Parathyroid adenoma (tissue), 2 donors: ENCODE measurements at regions not wholly inside any gene's neighbourhood (a gene's known extent, or its start where the extent isn't known, plus 50 kb on each side); places are given as distances from the start of the nearest gene placed in this dataset.

Experiments
- H2AFZ ChIP-seq: fragments of 300-600 bp; sonication (generic); one replicate; pipeline ENCODE4 v1.7.0; 2017; ENCODE audit warnings: antibody characterized with exemption, mild to moderate bottlenecking
- H3K27ac ChIP-seq: fragments of 300-600 bp; sonication (generic); one replicate; pipeline ENCODE4 v1.7.0; 2017
- H3K27me3 ChIP-seq: fragments of 300-600 bp; sonication (generic); one replicate; pipeline ENCODE4 v1.7.0; 2017; ENCODE audit warnings: low read length; ENCODE audit not compliant: control insufficient read depth, insufficient read depth
- H3K36me3 ChIP-seq: fragments of 300-600 bp; sonication (generic); one replicate; pipeline ENCODE4 v1.7.0; 2017; ENCODE audit warnings: low read length; ENCODE audit not compliant: control insufficient read depth, insufficient read depth
- H3K4me1 ChIP-seq: fragments of 300-600 bp; sonication (generic); one replicate; pipeline ENCODE4 v1.7.0; 2017; ENCODE audit warnings: control low read depth
- H3K4me2 ChIP-seq: fragments of 300-600 bp; sonication (generic); one replicate; pipeline ENCODE4 v1.7.0; 2017; ENCODE audit warnings: low read length
- H3K4me3 ChIP-seq: fragments of 300-600 bp; sonication (generic); one replicate; pipeline ENCODE4 v1.7.0; 2017; ENCODE audit warnings: low read depth, low read length
- H3K79me2 ChIP-seq: fragments of 300-600 bp; sonication (generic); one replicate; pipeline ENCODE4 v1.7.0; 2017; ENCODE audit warnings: control low read depth
- H3K9ac ChIP-seq: fragments of 300-600 bp; sonication (generic); one replicate; pipeline ENCODE4 v1.7.0; 2017; ENCODE audit warnings: mild to moderate bottlenecking
- H3K9me3 ChIP-seq: fragments of 300-600 bp; sonication (generic); one replicate; pipeline ENCODE4 v1.7.0; 2017; ENCODE audit warnings: low read length; ENCODE audit not compliant: control insufficient read depth
- TF ChIP-seq, protein P1 (sequence below): fragments of 300-600 bp; sonication (generic); IDR thresholded peaks from one replicate; pipeline ENCODE4 v1.7.0; 2017; ENCODE audit warnings: antibody characterized with exemption, mild to moderate bottlenecking
- donor health status: primary hyperparathyroidism.

DNA sequence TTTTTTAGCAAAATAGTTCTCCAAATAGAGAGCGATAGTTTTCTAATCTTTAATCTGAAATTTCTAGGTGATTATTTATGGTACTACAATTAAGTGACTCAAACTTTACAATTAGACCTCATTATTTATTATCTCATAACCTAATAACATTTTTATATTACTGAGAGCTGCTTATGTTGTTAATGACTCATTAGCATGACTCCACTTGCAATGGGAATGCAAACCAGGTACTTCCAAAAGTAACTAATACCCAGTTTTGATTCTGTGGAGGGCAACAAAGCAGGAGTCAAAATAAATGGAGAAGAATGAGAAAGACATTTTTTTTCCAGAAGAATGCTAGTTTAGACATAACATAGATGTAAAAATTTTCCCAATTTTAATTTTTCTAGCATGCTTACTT, 466.0 kb downstream of the PLK2 start:
- no peaks in the 10 kb centered on the region for H3K4me1 ChIP-seq

DNA sequence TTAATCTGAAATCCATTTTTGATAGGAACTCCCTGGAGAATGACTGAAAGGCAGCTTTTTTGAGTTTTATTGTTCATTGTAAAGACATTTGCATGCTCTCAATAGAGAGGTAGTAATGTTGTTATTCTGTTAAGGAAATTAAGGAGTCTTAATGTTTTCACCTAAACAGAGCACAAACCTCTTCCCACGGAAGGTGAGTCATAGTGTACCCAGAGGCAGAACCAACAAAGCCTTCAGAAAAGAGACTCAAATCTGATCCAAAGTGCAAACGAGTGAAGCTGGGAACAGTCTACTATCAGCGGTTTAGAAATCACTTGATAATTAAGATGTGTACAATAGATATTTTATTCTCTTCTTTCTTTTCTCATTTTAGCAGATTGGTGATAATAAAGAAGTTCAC, 470.5 kb downstream of the PLK2 start:
- Histone ChIP-seq H3K4me1 (no peaks in the 10 kb centered on the region), H3K27me3 (no peaks in the 10 kb centered on the region), H2AFZ (no peak overlapping the region), H3K27ac (no peak overlapping the region), H3K4me2 (no peak overlapping the region), H3K9ac (no peak overlapping the region), H3K36me3 (no peaks in the 10 kb centered on the region), H3K9me3 (no peaks in the 10 kb centered on the region), H3K79me2 (no peaks in the 10 kb centered on the region), H3K4me3 (no peak overlapping the region)
- TF ChIP-seq, protein P1, sequence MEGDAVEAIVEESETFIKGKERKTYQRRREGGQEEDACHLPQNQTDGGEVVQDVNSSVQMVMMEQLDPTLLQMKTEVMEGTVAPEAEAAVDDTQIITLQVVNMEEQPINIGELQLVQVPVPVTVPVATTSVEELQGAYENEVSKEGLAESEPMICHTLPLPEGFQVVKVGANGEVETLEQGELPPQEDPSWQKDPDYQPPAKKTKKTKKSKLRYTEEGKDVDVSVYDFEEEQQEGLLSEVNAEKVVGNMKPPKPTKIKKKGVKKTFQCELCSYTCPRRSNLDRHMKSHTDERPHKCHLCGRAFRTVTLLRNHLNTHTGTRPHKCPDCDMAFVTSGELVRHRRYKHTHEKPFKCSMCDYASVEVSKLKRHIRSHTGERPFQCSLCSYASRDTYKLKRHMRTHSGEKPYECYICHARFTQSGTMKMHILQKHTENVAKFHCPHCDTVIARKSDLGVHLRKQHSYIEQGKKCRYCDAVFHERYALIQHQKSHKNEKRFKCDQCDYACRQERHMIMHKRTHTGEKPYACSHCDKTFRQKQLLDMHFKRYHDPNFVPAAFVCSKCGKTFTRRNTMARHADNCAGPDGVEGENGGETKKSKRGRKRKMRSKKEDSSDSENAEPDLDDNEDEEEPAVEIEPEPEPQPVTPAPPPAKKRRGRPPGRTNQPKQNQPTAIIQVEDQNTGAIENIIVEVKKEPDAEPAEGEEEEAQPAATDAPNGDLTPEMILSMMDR: no peak

More for the DNA sequence above, 466.0 kb downstream of the PLK2 start:
- H3K9me3 ChIP-seq: no peaks in the 10 kb centered on the region
- H3K9ac ChIP-seq: no peak overlapping the region
- TF ChIP-seq, protein P1: no peak
- no peaks in the 10 kb centered on the region for H3K36me3 ChIP-seq
- no peak overlapping the region for H3K27ac ChIP-seq
- no peak overlapping the region for H3K4me3 ChIP-seq
- H3K79me2 ChIP-seq: no peaks in the 10 kb centered on the region
- H3K4me2 ChIP-seq: no peak overlapping the region
- no peaks in the 10 kb centered on the region for H3K27me3 ChIP-seq
- no peak overlapping the region for H2AFZ ChIP-seq

GRCh38 chr5:57988813-57989212, 471.1 kb downstream of the PLK2 start:
- no peak overlapping the region for H3K4me2 ChIP-seq
- no peaks in the 10 kb centered on the region for H3K9me3 ChIP-seq
- H2AFZ ChIP-seq: no peak overlapping the region
- no peaks in the 10 kb centered on the region for H3K36me3 ChIP-seq
- H3K79me2 ChIP-seq: no peaks in the 10 kb centered on the region
- no peak overlapping the region for H3K9ac ChIP-seq
- TF ChIP-seq, protein P1: no peak
- H3K27ac ChIP-seq: no peak overlapping the region
- no peak overlapping the region for H3K4me3 ChIP-seq
- no peaks in the 10 kb centered on the region for H3K27me3 ChIP-seq
- H3K4me1 ChIP-seq: no peaks in the 10 kb centered on the region

- Histone ChIP-seq H3K9me3 (no peaks in the 10 kb centered on the region), H3K27me3 (no peaks in the 10 kb centered on the region), H3K4me2 (no peak overlapping the region), H3K79me2 (no peaks in the 10 kb centered on the region), H3K36me3 (no peaks in the 10 kb centered on the region), H3K27ac (no peak overlapping the region), H3K4me1 (no peaks in the 10 kb centered on the region), H3K4me3 (no peak overlapping the region), H3K9ac (no peak overlapping the region), H2AFZ (peak overlapping the region; percentile 14)
- TF ChIP-seq, protein P1: no peak
Observed at GRCh38 chr5:57987552-57987951, 472.3 kb downstream of the PLK2 start.

DNA sequence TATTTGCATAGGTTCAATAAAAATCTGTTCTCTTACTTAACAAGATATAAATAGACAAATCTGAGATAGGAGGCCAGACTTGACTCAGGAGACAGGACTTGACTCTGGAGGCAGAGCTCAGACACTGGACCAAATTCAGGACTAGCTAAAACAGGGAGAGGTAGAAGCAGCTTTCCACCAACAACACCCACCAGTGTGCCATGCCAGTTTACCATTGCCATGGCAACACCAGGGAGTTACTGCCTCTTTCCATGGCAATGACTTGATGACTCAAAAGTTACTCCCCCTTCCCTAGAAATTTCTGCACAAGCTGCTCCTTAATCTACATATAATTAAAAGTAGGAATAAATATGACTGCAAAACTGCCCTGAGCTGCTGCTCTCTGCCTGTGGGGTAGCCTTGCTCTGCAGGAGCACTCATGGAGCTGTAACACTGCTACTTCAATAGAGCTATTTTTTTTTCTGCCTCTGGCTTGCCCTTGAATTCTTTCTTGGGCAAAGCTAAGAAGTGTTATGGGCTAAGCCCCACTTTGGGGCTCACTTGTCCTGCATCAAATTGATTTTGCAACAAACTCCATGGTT, 473.0 kb downstream of the PLK2 start:
- TF ChIP-seq, protein P1: no peak
- no peak overlapping the region for H2AFZ ChIP-seq
- H3K79me2 ChIP-seq: no peaks in the 10 kb centered on the region
- H3K36me3 ChIP-seq: no peaks in the 10 kb centered on the region
- H3K9ac ChIP-seq: no peak overlapping the region
- H3K27me3 ChIP-seq: no peaks in the 10 kb centered on the region
- H3K27ac ChIP-seq: no peak overlapping the region
- H3K4me2 ChIP-seq: no peak overlapping the region
- H3K4me1 ChIP-seq: no peaks in the 10 kb centered on the region
- no peak overlapping the region for H3K4me3 ChIP-seq
- H3K9me3 ChIP-seq: no peaks in the 10 kb centered on the region
